Keratinocyte (primary cell): ENCODE measurements at regions not wholly inside any gene's neighbourhood (a gene's known extent, or its start where the extent isn't known, plus 50 kb on each side); places are given as distances from the start of the nearest gene placed in this dataset.

Source experiments
- DNase-seq: peaks from one replicate; pipeline ENCODE4 v3.0.0-alpha.2; 2011; ENCODE audit warnings: low read depth, missing footprints, low spot score
- FAIRE-seq: peaks from 2 replicates; lab custom pipeline; 2011; peaks lifted over from hg19 to GRCh38; lab: Jason Lieb, UNC
- H2AFZ ChIP-seq: 2 replicates; pipeline ENCODE4 v1.6.0; 2012; ENCODE audit warnings: low read length, control low read depth, inconsistent platforms; ENCODE audit not compliant: control insufficient read depth
- H3K27ac ChIP-seq: 2 replicates; pipeline ENCODE4 v1.5.1; 2011; ENCODE audit warnings: low read length; ENCODE audit not compliant: control insufficient read depth, insufficient read depth
- H3K27me3 ChIP-seq: 3 replicates; pipeline ENCODE4 v1.6.0; 2011; ENCODE audit warnings: low read length; ENCODE audit not compliant: control insufficient read depth, insufficient read depth; ENCODE audit errors: extremely low read depth
- H3K36me3 ChIP-seq, 2 experiments: 2 replicates in 1 of 2; 3 replicates in 1 of 2; pipeline ENCODE4 v1.5.1; 2011; ENCODE audit warnings: low read length in 2 of 2, mild to moderate bottlenecking in 1 of 2; ENCODE audit not compliant: control insufficient read depth in 2 of 2, insufficient read depth in 2 of 2; ENCODE audit errors: extremely low read depth in 1 of 2
- H3K4me1 ChIP-seq: 3 replicates; pipeline ENCODE4 v1.5.1; 2011; ENCODE audit warnings: low read length; ENCODE audit not compliant: control insufficient read depth, insufficient read depth; ENCODE audit errors: extremely low read depth
- H3K4me2 ChIP-seq: 3 replicates; pipeline ENCODE4 v1.6.0; 2011; ENCODE audit warnings: low read depth, low read length; ENCODE audit not compliant: control insufficient read depth, insufficient read depth; ENCODE audit errors: extremely low read depth
- H3K4me3 ChIP-seq, 3 experiments: fragments of 200-600 bp in 1 of 3; sonication (generic) in 1 of 3; 2 replicates in 2 of 3; 3 replicates in 1 of 3; pipeline ENCODE4 v1.5.1; 2011 to 2016; ENCODE audit warnings: low read length in 3 of 3, mild to moderate bottlenecking in 3 of 3, control low read depth in 2 of 3, inconsistent platforms in 1 of 3, low read depth in 1 of 3, mixed read lengths in 1 of 3, mixed run types in 1 of 3, moderate library complexity in 1 of 3; ENCODE audit not compliant: control insufficient read depth in 2 of 3, insufficient read depth in 2 of 3; ENCODE audit errors: extremely low read depth in 1 of 3
- H3K79me2 ChIP-seq: 2 replicates; pipeline ENCODE4 v1.6.0; 2012; ENCODE audit warnings: low read length; ENCODE audit not compliant: control insufficient read depth, insufficient read depth
- H3K9ac ChIP-seq: 3 replicates; pipeline ENCODE4 v1.6.0; 2011; ENCODE audit warnings: low read length; ENCODE audit not compliant: control insufficient read depth, insufficient read depth; ENCODE audit errors: extremely low read depth
- H3K9me1 ChIP-seq: 3 replicates; pipeline ENCODE4 v1.6.0; 2011; ENCODE audit warnings: low read length; ENCODE audit not compliant: control insufficient read depth, insufficient read depth; ENCODE audit errors: extremely low read depth
- H3K9me3 ChIP-seq: 2 replicates; pipeline ENCODE4 v1.5.1; 2012; ENCODE audit warnings: low read depth, low read length; ENCODE audit not compliant: control insufficient read depth
- H4K20me1 ChIP-seq: 3 replicates; pipeline ENCODE4 v1.6.0; 2011; ENCODE audit warnings: low read length; ENCODE audit not compliant: control insufficient read depth, insufficient read depth; ENCODE audit errors: extremely low read depth
- EZH2 ChIP-seq: IDR thresholded peaks from one replicate; pipeline ENCODE4 v1.6.1; 2012; ENCODE audit warnings: inconsistent platforms, mild to moderate bottlenecking, low read length, moderate library complexity
- dilution Hi-C: fragments of 300-500 bp; cut with MboI; formaldehyde crosslinking; loops from one replicate; pipeline ENCODE4 v1.7.0; 2020; ENCODE audit warnings: low sequenced_read_pairs; ENCODE audit not compliant: extremely low pct_ligation_motif_present
- TF ChIP-seq, protein P1 (sequence below), 3 experiments: IDR thresholded peaks in 1 of 3; conservative IDR thresholded peaks in 1 of 3; optimal IDR thresholded peaks in 1 of 3; 2 replicates in 2 of 3; 3 replicates in 1 of 3; pipeline versions ENCODE3 to v1.5.1; 2011; ENCODE audit warnings: low read length in 3 of 3, mild to moderate bottlenecking in 3 of 3, moderate library complexity in 2 of 3, control low read depth in 1 of 3, inconsistent platforms in 1 of 3; ENCODE audit not compliant: insufficient read depth in 2 of 3; ENCODE audit errors: extremely low read depth in 1 of 3

DNA sequence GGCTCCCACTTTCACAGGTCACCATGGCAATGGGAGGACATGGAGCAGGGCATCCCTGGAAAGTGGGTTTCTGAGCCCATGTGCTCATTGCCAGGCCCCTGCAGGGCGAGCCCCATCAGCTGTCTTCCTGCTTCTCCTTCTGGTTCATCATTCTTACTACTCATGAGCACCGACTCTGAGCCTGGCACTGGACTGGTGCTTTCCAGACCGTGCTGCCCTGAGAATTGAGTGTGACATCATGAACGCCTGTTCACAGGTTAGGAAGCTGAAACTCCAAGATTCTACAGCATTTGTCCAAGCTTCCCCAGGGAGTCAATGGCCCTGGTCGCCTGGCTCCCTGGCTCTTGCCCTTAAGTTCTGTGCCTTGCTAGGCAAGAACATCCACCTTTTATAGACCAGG, 210.4 kb upstream of the ZNF536 start:
- Histone ChIP-seq H2AFZ (no peak overlapping the region), H3K4me3 (no peak overlapping the region), H3K9ac (no peak overlapping the region), H3K4me1 (no peaks in the 10 kb centered on the region), H3K27me3 (no peaks in the 10 kb centered on the region), H3K27ac (no peak overlapping the region), H3K4me2 (no peak overlapping the region), H3K9me3 (peaks cover 10% of the 10 kb centered on the region), H3K79me2 (no peaks in the 10 kb centered on the region), H4K20me1 (no peaks in the 10 kb centered on the region), H3K9me1 (no peaks in the 10 kb centered on the region), H3K36me3 (no peaks in the 10 kb centered on the region)
- FAIRE-seq: no peak
- DNase-seq: no peak
- TF ChIP-seq EZH2: no peak
- TF ChIP-seq, protein P1, sequence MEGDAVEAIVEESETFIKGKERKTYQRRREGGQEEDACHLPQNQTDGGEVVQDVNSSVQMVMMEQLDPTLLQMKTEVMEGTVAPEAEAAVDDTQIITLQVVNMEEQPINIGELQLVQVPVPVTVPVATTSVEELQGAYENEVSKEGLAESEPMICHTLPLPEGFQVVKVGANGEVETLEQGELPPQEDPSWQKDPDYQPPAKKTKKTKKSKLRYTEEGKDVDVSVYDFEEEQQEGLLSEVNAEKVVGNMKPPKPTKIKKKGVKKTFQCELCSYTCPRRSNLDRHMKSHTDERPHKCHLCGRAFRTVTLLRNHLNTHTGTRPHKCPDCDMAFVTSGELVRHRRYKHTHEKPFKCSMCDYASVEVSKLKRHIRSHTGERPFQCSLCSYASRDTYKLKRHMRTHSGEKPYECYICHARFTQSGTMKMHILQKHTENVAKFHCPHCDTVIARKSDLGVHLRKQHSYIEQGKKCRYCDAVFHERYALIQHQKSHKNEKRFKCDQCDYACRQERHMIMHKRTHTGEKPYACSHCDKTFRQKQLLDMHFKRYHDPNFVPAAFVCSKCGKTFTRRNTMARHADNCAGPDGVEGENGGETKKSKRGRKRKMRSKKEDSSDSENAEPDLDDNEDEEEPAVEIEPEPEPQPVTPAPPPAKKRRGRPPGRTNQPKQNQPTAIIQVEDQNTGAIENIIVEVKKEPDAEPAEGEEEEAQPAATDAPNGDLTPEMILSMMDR (optimal IDR thresholded peaks at IDR 0.05 in 1 of 3, IDR thresholded peaks at IDR 0.05 in 1 of 3, conservative IDR thresholded peaks at IDR 0.05 in 1 of 3; ENCODE audit: extremely low read depth in 1 of 3, insufficient read depth in 2 of 3, low read length in 3 of 3): no peak
- dilution Hi-C loops: no loop called here

DNA sequence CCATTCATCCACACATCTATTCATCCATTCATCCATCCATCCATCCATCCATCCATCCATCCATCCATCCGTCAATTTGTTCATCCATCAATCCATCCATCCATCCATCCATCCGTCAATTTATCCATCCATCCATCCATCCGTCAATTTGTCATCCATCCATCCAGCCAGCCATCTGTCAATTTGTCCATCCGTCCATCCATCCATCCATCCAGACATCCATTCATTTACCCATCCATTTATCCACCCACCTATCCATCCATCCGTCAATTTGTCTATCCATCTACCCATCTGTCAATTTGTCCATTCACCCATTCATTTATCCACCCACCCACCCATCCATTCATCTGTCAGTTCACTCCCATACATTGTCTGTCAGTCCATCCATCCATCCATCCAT, 209.5 kb upstream of the ZNF536 start:
- Histone ChIP-seq H3K9ac (no peak overlapping the region), H2AFZ (no peak overlapping the region), H3K4me2 (no peak overlapping the region), H4K20me1 (no peaks in the 10 kb centered on the region), H3K27ac (no peak overlapping the region), H3K4me3 (no peak overlapping the region), H3K79me2 (no peaks in the 10 kb centered on the region), H3K27me3 (no peaks in the 10 kb centered on the region), H3K4me1 (no peaks in the 10 kb centered on the region), H3K9me3 (peaks cover 7% of the 10 kb centered on the region), H3K36me3 (no peaks in the 10 kb centered on the region), H3K9me1 (no peaks in the 10 kb centered on the region)
- DNase-seq (no peak), FAIRE-seq (no peak)
- dilution Hi-C loops: no loop called here
- no peak for TF ChIP-seq EZH2
- TF ChIP-seq, protein P1 (optimal IDR thresholded peaks at IDR 0.05 in 1 of 3, IDR thresholded peaks at IDR 0.05 in 1 of 3, conservative IDR thresholded peaks at IDR 0.05 in 1 of 3; ENCODE audit: extremely low read depth in 1 of 3, insufficient read depth in 2 of 3, low read length in 3 of 3): no peak
